Astrocyte of the cerebellum (primary cell): ENCODE measurements at regions not wholly inside any gene's neighbourhood (a gene's known extent, or its start where the extent isn't known, plus 50 kb on each side); places are given as distances from the start of the nearest gene placed in this dataset.

ENCODE experiments used
- DNase-seq: peaks from one replicate; pipeline ENCODE4 v3.0.0-alpha.2; 2011; ENCODE audit warnings: low read depth
- H3K4me3 ChIP-seq: 2 replicates; pipeline ENCODE4 v1.5.1; 2011; ENCODE audit warnings: mild to moderate bottlenecking, low read depth, low read length, moderate library complexity
- in situ Hi-C: cut with HindIII; loops from 2 replicates; pipeline ENCODE4 v1.10.0; 2017; ENCODE audit warnings: low sequenced_read_pairs
- TF ChIP-seq, protein P1 (sequence below): IDR thresholded peaks from 2 replicates; pipeline ENCODE4 v1.5.1; 2012; ENCODE audit warnings: low read length, low read depth, moderate library complexity, mild to moderate bottlenecking; ENCODE audit errors: missing control alignments

DNA sequence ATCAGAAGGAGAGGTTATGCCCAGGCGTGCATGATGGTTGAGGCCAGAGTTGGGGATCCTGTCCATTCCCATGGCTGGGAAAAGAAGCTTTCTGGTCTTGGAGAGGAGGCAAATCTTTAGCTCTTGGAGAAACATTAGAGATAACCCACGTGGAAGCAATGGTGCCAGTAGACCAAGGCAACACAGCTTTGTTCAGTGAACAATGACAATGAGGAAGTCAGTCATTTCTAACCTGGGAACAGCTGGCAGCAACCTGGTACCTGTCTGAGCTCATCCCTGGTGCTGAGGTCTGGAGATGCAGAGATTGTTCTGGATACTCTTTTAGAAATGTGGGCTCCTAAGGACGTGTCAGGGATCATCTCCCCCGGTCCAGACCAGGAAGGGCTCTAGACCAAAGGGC, 76.7 kb upstream of the PAX1 start:
- no peak overlapping the region for H3K4me3 ChIP-seq
- no peak for DNase-seq
- TF ChIP-seq, protein P1, sequence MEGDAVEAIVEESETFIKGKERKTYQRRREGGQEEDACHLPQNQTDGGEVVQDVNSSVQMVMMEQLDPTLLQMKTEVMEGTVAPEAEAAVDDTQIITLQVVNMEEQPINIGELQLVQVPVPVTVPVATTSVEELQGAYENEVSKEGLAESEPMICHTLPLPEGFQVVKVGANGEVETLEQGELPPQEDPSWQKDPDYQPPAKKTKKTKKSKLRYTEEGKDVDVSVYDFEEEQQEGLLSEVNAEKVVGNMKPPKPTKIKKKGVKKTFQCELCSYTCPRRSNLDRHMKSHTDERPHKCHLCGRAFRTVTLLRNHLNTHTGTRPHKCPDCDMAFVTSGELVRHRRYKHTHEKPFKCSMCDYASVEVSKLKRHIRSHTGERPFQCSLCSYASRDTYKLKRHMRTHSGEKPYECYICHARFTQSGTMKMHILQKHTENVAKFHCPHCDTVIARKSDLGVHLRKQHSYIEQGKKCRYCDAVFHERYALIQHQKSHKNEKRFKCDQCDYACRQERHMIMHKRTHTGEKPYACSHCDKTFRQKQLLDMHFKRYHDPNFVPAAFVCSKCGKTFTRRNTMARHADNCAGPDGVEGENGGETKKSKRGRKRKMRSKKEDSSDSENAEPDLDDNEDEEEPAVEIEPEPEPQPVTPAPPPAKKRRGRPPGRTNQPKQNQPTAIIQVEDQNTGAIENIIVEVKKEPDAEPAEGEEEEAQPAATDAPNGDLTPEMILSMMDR: no peak
- in situ Hi-C loops: no loop called here

DNA sequence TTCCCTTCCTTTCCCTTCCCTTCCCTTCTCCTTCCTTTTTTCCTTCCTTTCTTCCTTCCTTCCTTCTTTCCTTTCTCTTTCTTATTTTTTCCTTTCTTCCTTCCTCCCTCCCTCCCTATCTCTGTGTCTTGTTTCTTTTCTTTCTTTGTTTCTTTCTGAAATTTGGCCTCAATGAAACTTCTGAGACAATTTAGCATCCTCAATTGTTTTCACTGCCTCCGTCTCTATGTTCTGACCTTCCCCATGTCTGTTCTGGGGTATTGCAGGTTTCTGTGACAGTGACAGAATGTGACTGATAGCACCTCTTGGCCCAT, 81.7 kb upstream of the PAX1 start:
- in situ Hi-C loops: no loop called here
- no peak for DNase-seq
- TF ChIP-seq, protein P1: no peak
- H3K4me3 ChIP-seq: no peak overlapping the region

DNA sequence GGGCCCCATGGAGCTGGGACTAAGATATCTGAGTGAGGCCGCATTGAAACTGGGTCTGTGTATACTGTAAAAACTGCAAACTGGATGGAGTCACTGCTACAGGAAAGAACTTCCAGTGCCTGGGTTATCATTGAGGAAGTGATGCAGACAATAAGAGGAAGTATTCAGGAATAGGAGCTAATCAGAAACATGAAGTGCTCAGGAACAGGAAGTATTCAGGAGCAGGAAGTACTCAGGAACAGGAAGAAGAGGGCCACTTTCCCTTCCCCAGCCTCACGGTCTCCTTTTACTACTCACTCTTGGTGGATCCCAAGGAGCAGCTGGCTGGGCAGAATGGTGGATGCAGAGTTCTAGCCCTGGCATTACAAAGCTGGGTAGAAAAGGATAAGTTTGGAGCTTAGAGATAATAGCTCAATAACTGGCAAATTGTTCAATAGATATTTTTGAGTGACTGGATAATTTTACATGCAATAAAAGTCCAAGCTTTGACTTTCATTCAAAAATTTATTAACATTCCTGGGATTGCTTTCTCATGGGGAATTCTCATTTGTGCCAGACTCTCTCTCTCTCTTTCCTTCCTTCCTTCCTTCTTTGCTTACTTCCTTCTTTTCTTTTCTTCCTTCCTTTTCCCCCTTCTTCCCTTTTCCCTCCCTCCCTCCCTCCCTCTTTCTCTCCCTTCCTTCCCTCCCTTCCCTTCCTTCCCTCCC, 82.2 kb upstream of the PAX1 start:
- in situ Hi-C loops: no loop called here
- DNase-seq: no peak
- H3K4me3 ChIP-seq: no peak overlapping the region
- TF ChIP-seq, protein P1: no peak

GRCh38 chr20:21622097-21622857, 83.2 kb upstream of the PAX1 start:
- in situ Hi-C loops: no loop called here
- DNase-seq: no peak
- TF ChIP-seq, protein P1: no peak
- no peak overlapping the region for H3K4me3 ChIP-seq

- in situ Hi-C loops: no loop called here
- H3K4me3 ChIP-seq: no peak overlapping the region
- DNase-seq: no peak
- TF ChIP-seq, protein P1: no peak
These were observed 86.6 kb upstream of the PAX1 start for GRCh38 chr20:21618759-21619416.

GRCh38 chr20:21615617-21616080, 89.8 kb upstream of the PAX1 start:
- TF ChIP-seq, protein P1: peak; percentile 84
- peak; percentile 11 for DNase-seq
- in situ Hi-C loops: no loop called here
- no peak overlapping the region for H3K4me3 ChIP-seq
